ENCODE measurements at regions not wholly inside any gene's neighbourhood (a gene's known extent, or its start where the extent isn't known, plus 50 kb on each side); places are given as distances from the start of the nearest gene placed in this dataset.

DNA sequence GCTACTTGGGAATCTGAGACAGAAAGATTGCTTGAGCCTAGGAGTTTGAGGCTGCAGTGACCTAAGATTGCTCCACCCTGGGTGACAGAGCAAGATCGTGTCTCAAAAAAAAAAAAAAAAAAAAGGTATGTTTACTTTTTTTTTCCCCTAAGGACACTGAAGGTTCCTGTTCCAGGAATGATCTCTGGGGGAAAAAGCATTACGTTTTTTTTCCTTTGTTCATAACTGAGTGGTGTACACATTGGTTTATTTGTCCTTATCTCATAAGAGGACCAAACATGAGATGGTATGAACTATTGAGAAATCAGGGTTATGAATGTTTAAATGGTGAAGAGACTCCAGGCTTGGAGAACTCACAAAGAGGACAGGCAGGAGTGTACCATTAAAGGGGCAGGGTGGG, 120.4 kb upstream of the IL1RAPL2 start:
- no CpG with 5 or more reads among the region's 2 CpGs for WGBS, 2 experiments (ENCODE audit: extremely low coverage in 2 of 2, insufficient read length in 1 of 2)
- Histone ChIP-seq H3K79me1 (ENCODE audit: low read depth in 1 of 2, low read length in 2 of 2) (no peaks in the 10 kb centered on the region), H4K8ac (ENCODE audit: low read depth in 2 of 2, low read length in 2 of 2) (no peak overlapping the region), H4K20me1 (ENCODE audit: insufficient read depth, low read length) (no peaks in the 10 kb centered on the region), H3K27ac (ENCODE audit: insufficient read depth, low read length) (no peak overlapping the region), H3K4me1 (ENCODE audit: control insufficient read depth, insufficient read depth, low read length) (no peaks in the 10 kb centered on the region), H2AK9ac (replicated peaks; ENCODE audit: low read depth, low read length, poor library complexity) (no peak overlapping the region), H3K4me3 (ENCODE audit: insufficient read depth, low read depth, low read length) (no peak overlapping the region), H3K27me3 (ENCODE audit: control insufficient read depth, insufficient read depth, low read length) (peaks cover 17% of the 10 kb centered on the region), H3K9me3 (ENCODE audit: control insufficient read depth, insufficient read depth, low read length) (no peaks in the 10 kb centered on the region; the same call in 1 of the 2 replicates), H3K18ac (ENCODE audit: low read depth, low read length) (no peak overlapping the region), H3K36me3 (ENCODE audit: control insufficient read depth, insufficient read depth, low read length) (no peaks in the 10 kb centered on the region), H3K56ac (ENCODE audit: extremely low read depth, insufficient read depth, low read length) (no peak overlapping the region), H2AFZ (replicated peaks; ENCODE audit: low read length, poor library complexity) (no peak overlapping the region), H4K5ac (ENCODE audit: low read depth, low read length) (no peak overlapping the region), H2AK5ac (ENCODE audit: low read depth, low read length) (no peak overlapping the region), H2BK120ac (ENCODE audit: low read depth, low read length) (no peak overlapping the region), H3K23ac (ENCODE audit: low read depth, low read length) (no peak overlapping the region), H4K91ac (ENCODE audit: insufficient read depth, low read depth, low read length) (no peak overlapping the region), H3K9ac (ENCODE audit: low read depth, low read length) (no peak overlapping the region), H2BK15ac (ENCODE audit: low read depth, low read length) (no peak overlapping the region), H3K9me1 (ENCODE audit: insufficient read depth, low read length) (no peaks in the 10 kb centered on the region), H3K4ac (ENCODE audit: low read depth, low read length) (no peak overlapping the region), H3K14ac (replicated peaks; ENCODE audit: low read depth, low read length) (no peak overlapping the region), H2BK5ac (ENCODE audit: low read depth, low read length, poor library complexity, severe bottlenecking) (no peak overlapping the region), H2BK20ac (ENCODE audit: low read depth, low read length) (no peak overlapping the region), H3K4me2 (ENCODE audit: low read depth, low read length) (no peak overlapping the region)
- TF ChIP-seq NFE2L2 (IDR thresholded peaks at IDR 0.05; ENCODE audit: low read depth, low read length) (no peak), MAZ (IDR thresholded peaks at IDR 0.05; ENCODE audit: borderline replicate concordance, low read depth, low read length) (no peak), RFX5 (IDR thresholded peaks at IDR 0.05; ENCODE audit: low read depth, low read length) (no peak), CEBPB (IDR thresholded peaks at IDR 0.05; ENCODE audit: low read depth, low read length) (no peak), BHLHE40 (IDR thresholded peaks at IDR 0.05; ENCODE audit: low read depth, low read length) (no peak), CHD1 (IDR thresholded peaks at IDR 0.05; ENCODE audit: low read depth, low read length) (no peak), SMC3 (IDR thresholded peaks at IDR 0.05; ENCODE audit: low read depth, low read length) (no peak), FOS (IDR thresholded peaks at IDR 0.05; ENCODE audit: low read depth, low read length) (no peak), MXI1 (IDR thresholded peaks at IDR 0.05; ENCODE audit: borderline replicate concordance, low read depth, low read length) (no peak)
- TF ChIP-seq, protein P1, sequence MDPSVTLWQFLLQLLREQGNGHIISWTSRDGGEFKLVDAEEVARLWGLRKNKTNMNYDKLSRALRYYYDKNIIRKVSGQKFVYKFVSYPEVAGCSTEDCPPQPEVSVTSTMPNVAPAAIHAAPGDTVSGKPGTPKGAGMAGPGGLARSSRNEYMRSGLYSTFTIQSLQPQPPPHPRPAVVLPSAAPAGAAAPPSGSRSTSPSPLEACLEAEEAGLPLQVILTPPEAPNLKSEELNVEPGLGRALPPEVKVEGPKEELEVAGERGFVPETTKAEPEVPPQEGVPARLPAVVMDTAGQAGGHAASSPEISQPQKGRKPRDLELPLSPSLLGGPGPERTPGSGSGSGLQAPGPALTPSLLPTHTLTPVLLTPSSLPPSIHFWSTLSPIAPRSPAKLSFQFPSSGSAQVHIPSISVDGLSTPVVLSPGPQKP (IDR thresholded peaks at IDR 0.05; ENCODE audit: borderline replicate concordance, low read depth, low read length): no peak
- TF ChIP-seq, protein P2, sequence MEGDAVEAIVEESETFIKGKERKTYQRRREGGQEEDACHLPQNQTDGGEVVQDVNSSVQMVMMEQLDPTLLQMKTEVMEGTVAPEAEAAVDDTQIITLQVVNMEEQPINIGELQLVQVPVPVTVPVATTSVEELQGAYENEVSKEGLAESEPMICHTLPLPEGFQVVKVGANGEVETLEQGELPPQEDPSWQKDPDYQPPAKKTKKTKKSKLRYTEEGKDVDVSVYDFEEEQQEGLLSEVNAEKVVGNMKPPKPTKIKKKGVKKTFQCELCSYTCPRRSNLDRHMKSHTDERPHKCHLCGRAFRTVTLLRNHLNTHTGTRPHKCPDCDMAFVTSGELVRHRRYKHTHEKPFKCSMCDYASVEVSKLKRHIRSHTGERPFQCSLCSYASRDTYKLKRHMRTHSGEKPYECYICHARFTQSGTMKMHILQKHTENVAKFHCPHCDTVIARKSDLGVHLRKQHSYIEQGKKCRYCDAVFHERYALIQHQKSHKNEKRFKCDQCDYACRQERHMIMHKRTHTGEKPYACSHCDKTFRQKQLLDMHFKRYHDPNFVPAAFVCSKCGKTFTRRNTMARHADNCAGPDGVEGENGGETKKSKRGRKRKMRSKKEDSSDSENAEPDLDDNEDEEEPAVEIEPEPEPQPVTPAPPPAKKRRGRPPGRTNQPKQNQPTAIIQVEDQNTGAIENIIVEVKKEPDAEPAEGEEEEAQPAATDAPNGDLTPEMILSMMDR (conservative IDR thresholded peaks at IDR 0.05; ENCODE audit: low read depth, low read length): no peak
- in situ Hi-C loops (cut with MboI; ENCODE audit: low sequenced_read_pairs): no loop called here
- intact Hi-C loops (cut with micrococcal nuclease): no loop called here
- BruUV-seq (replicated peaks): no TSS peak
- POLR2A ChIA-PET (ENCODE audit: unreplicated experiment): no interaction called here
- dilution Hi-C loops (cut with HindIII; ENCODE audit: low sequenced_read_pairs, unreplicated experiment): no loop called here
- DNase-seq (no peak), ATAC-seq (ENCODE audit: low read depth) (no peak)
- CTCF ChIA-PET: no interaction called here

Data from IMR-90 (cell line).